Heart right ventricle (tissue), 16 donors: ENCODE measurements at regions not wholly inside any gene's neighbourhood (a gene's known extent, or its start where the extent isn't known, plus 50 kb on each side); places are given as distances from the start of the nearest gene placed in this dataset.

Source experiments
- ATAC-seq, 8 donors: fragments of 200-7000 bp; cut with Tn5 transposase; one replicate each; pipeline ENCODE4 v1.9.1; 2020; ENCODE audit warnings: mild to moderate bottlenecking in 8 of 8, moderate library complexity in 8 of 8, moderate number of reproducible peaks in 1 of 8
- DNase-seq, 2 donors: peaks; one replicate each; pipeline ENCODE4 v3.0.0-alpha.2; 2020
- H3K27ac ChIP-seq, 10 donors: fragments of 200-600 bp; sonication (generic) in 2 of 10; one replicate each; pipeline versions ENCODE4 v1.5.0 to v1.8.0; 2020 to 2022; ENCODE audit warnings: mild to moderate bottlenecking in 3 of 10
- H3K27me3 ChIP-seq, 7 donors: fragments of 200-600 bp; one replicate each; pipeline ENCODE4 v1.8.0; 2021 to 2022; ENCODE audit warnings: mild to moderate bottlenecking in 2 of 7
- H3K36me3 ChIP-seq, 9 donors: fragments of 200-600 bp; sonication (generic) in 1 of 9; one replicate each; pipeline versions ENCODE4 v1.5.0 to v1.8.0; 2020 to 2022; ENCODE audit warnings: mild to moderate bottlenecking in 2 of 9
- H3K4me1 ChIP-seq, 9 donors: fragments of 200-600 bp; sonication (generic) in 1 of 9; one replicate each; pipeline versions ENCODE4 v1.5.0 to v1.8.0; 2020 to 2022; ENCODE audit warnings: mild to moderate bottlenecking in 4 of 9
- H3K4me3 ChIP-seq, 10 donors: fragments of 200-600 bp; sonication (generic) in 2 of 10; one replicate each; pipeline versions ENCODE4 v1.5.0 to v1.8.0; 2020 to 2022; ENCODE audit warnings: mild to moderate bottlenecking in 7 of 10, moderate library complexity in 2 of 10
- H3K9me3 ChIP-seq, 11 donors: fragments of 200-600 bp in 10 of 11; sonication (generic) in 2 of 11; one replicate each; pipeline versions ENCODE4 v1.5.0 to v1.8.0; 2013 to 2022; ENCODE audit warnings: mild to moderate bottlenecking in 2 of 11, control low read depth in 1 of 11, moderate library complexity in 1 of 11
- WGBS, 2 donors: extraction: QIAGEN DNeasy Blood & Tissue Kit; methylation state at CpG; one replicate each; pipeline ENCODE4 v1.1.7; 2013; ENCODE audit warnings: inconsistent platforms in 1 of 2; 5-methylcytosine and 5-hydroxymethylcytosine counted together
- intact Hi-C, 10 donors: fragments of 100-400 bp; cut with DNase I; formaldehyde crosslinking; loops; one replicate each; pipeline versions ENCODE4 v1.11.1 to v1.14.2; 2022
- TF ChIP-seq, protein P1 (sequence below), 9 donors: fragments of 200-600 bp; sonication (generic) in 2 of 9; IDR thresholded peaks; one replicate each; pipeline versions ENCODE4 v1.5.0 to v1.8.0; 2021 to 2022; ENCODE audit warnings: antibody characterized with exemption in 9 of 9, mild to moderate bottlenecking in 5 of 9, moderate library complexity in 1 of 9
- donor health status: Arrhythmogenic right ventricular cardiomyopathy.
- donor health status: ischemic (EF 13 %, LVEDD 7.1; RV severe dilation, severe dysfunction).
- donor health status: healthy with polysubstance abuse.
- donor health status: DM: no; HTN: yes; CAD: no.
- donor health status: DM: no; HTN: no; CAD: no.
- donor health status: ischemic (EF 25% LVEDD 6.9; RV normal size, moderate dysfunction).
- donor health status: ischemic (EF 25% LVEDD 5.7; RV mildly dilated, moderate dysfunction).
- donor health status: healthy.
- donor health status: DM: yes; HTN: yes; CAD: no.
- donor health status: Ischemic cardiomyopathy.
- donor health status: ischemic (EF 35%, LVEDD 5.7; RV mildly dilated, moderate dysfunction).
- donor health status: nonischemic (EF 11% LVEDD 7.7; RV severe dilation, severe dysfunction).
- donor health status: DM: yes; HTN: yes; CAD: no.
- donor health status: PGD.
- donor health status: ischemic (EF 29% LVEDD 5.4; RV normal size, mild dysfunction).
- donor health status: nonischemic (EF 23%, LVEDD 6.1; RV moderate dilation, normal function).

DNA sequence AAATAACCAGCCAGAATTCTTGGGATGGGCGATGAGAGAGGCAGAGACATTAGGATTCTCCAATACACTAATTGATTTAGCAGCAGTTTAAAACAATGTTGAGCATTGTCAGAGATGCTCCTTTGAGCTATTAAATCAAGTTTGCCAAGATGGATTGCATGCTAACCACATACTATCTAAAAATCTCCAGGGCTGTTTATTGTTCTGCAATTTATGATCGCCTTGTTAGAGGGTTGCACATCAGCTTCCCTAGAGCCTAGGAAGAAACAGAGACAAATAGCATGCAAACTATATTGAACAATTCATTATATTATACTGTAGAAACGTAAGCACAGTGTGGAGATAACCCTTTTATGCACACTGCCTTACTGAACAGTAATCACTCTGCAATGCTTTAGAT lies 599.9 kb downstream of the SOX5 start:
- whole genome bisulfite sequencing, 2 donors, result 71 to 77% methylated on average over 3 of the region's 3 CpGs
- Histone ChIP-seq H3K27me3 (no peaks in the 10 kb centered on the region), H3K4me1 (no peaks in the 10 kb centered on the region), H3K9me3 (peaks cover 0 to 5% (median 0%) of the 10 kb centered on the region in 11 donors), H3K36me3 (no peaks in the 10 kb centered on the region), H3K4me3 (no peak overlapping the region), H3K27ac (no peak overlapping the region)
- ATAC-seq, result no peak
- TF ChIP-seq, protein P1, sequence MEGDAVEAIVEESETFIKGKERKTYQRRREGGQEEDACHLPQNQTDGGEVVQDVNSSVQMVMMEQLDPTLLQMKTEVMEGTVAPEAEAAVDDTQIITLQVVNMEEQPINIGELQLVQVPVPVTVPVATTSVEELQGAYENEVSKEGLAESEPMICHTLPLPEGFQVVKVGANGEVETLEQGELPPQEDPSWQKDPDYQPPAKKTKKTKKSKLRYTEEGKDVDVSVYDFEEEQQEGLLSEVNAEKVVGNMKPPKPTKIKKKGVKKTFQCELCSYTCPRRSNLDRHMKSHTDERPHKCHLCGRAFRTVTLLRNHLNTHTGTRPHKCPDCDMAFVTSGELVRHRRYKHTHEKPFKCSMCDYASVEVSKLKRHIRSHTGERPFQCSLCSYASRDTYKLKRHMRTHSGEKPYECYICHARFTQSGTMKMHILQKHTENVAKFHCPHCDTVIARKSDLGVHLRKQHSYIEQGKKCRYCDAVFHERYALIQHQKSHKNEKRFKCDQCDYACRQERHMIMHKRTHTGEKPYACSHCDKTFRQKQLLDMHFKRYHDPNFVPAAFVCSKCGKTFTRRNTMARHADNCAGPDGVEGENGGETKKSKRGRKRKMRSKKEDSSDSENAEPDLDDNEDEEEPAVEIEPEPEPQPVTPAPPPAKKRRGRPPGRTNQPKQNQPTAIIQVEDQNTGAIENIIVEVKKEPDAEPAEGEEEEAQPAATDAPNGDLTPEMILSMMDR (IDR thresholded peaks at IDR 0.05), result no peak
- intact Hi-C loops, result no loop called here
- no peak for DNase-seq

DNA sequence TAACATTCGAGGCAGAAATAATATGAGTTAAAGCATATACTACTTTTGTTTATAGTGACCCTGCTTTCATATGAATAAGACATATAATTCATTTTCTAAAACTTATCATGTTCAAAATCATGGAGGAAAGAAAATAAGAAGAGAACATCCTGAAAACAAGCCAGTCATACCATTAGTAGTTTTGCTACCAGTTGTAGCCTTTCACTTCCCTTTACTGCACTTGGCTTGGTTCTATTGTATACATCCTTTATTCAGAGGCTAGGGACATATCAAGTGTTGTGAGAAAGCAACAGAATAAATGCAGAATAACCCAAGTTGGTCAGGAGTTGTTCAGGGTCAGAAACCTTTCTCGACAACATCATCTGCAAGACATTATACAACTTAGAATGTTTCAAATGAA lies 598.7 kb downstream of the SOX5 start:
- ATAC-seq, result no peak
- 86 to 88% methylated on average over 2 of the region's 2 CpGs for WGBS, 2 donors
- no peaks in the 10 kb centered on the region for H3K36me3 ChIP-seq
- H3K4me1 ChIP-seq, result no peaks in the 10 kb centered on the region
- intact Hi-C loops, result no loop called here
- no peak overlapping the region for H3K4me3 ChIP-seq
- TF ChIP-seq, protein P1 (IDR thresholded peaks at IDR 0.05), result no peak
- no peak overlapping the region for H3K27ac ChIP-seq
- no peaks in the 10 kb centered on the region for H3K27me3 ChIP-seq
- no peaks in the 10 kb centered on the region for H3K9me3 ChIP-seq
- DNase-seq, result no peak

DNA sequence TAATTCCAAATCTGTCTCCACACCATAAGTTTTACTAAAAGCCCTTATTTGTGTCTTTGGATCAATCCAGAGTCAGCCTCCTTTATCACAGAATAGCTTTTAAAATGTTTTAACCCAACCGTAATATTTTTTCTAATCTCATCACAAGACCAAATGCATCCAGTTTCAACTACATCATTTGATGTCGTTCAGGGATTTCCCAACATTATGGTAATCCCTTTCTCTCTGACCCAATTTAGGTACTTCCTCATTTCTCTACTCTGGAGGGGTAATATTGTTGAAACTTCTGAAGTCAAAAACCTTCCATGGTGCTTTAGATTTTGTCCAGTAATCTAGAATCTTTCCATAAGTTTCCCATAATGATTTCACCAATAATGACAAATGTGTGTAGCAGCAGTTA lies 596.8 kb downstream of the SOX5 start:
- ATAC-seq (no peak), DNase-seq (no peak)
- WGBS, 2 donors, result 83 to 87% methylated on average over 2 of the region's 2 CpGs
- TF ChIP-seq, protein P1 (IDR thresholded peaks at IDR 0.05), result no peak
- no peaks in the 10 kb centered on the region for H3K36me3 ChIP-seq
- no peaks in the 10 kb centered on the region for H3K4me1 ChIP-seq
- intact Hi-C loops, result no loop called here
- no peak overlapping the region for H3K4me3 ChIP-seq
- H3K27me3 ChIP-seq, result no peaks in the 10 kb centered on the region
- H3K9me3 ChIP-seq, result no peaks in the 10 kb centered on the region
- no peak overlapping the region for H3K27ac ChIP-seq

DNA sequence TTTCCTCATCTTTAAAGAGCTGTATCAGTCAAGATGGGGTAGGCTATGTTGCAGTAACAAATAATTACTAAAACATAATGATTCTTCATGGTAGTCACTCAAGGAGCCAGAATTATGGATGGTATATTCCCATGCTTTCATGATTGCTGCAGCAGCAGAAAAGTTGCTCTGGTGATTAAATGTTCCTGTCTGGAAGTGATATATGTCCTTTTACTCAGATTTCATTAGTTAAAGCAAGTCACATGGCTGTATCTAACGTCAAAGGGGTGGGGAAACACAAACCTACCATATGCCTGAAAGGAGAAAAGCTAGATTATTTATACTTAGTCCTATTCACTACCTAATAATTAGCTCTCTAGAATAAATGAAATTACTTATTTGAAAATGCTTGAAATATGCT lies 594.7 kb downstream of the SOX5 start:
- no peaks in the 10 kb centered on the region for H3K9me3 ChIP-seq
- H3K4me1 ChIP-seq, result no peaks in the 10 kb centered on the region
- WGBS, 2 donors, result 41 to 50% methylated on average over 1 of the region's 1 CpG
- H3K36me3 ChIP-seq, result no peaks in the 10 kb centered on the region
- DNase-seq (no peak), ATAC-seq (no peak)
- TF ChIP-seq, protein P1 (IDR thresholded peaks at IDR 0.05), result no peak
- H3K27me3 ChIP-seq, result no peaks in the 10 kb centered on the region
- H3K27ac ChIP-seq, result no peak overlapping the region
- no peak overlapping the region for H3K4me3 ChIP-seq
- intact Hi-C loops, result no loop called here

DNA sequence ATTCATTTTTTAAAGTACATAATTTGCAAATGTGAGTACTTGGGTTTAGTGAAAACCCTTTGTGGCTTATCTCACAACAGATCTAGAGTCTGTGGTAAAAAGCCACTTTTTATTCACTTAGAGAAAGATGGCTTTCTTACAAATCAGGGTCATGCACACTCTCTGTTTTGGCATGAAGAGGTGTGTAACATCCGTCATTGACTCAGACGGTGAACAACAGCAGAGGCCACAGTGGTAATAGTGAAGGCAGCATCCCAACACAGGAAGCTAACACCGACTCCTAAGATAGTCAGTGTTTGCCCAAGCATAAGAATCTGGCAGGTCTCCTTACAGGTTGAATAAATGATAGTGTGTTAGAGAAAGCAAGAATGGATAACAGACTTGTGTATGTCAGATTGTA lies 593.0 kb downstream of the SOX5 start:
- intact Hi-C loops, result no loop called here
- Histone ChIP-seq H3K27me3 (no peaks in the 10 kb centered on the region), H3K27ac (no peak overlapping the region), H3K9me3 (no peaks in the 10 kb centered on the region), H3K4me3 (no peak overlapping the region), H3K4me1 (no peaks in the 10 kb centered on the region), H3K36me3 (no peaks in the 10 kb centered on the region)
- TF ChIP-seq, protein P1 (IDR thresholded peaks at IDR 0.05), result no peak
- WGBS, 2 donors, result 71 to 84% methylated on average over 3 of the region's 3 CpGs
- ATAC-seq (no peak), DNase-seq (no peak)
